NCI-H1092 (cell line): ENCODE measurements at regions not wholly inside any gene's neighbourhood (a gene's known extent, or its start where the extent isn't known, plus 50 kb on each side); places are given as distances from the start of the nearest gene placed in this dataset.

ENCODE experiments used
- DNase-seq: peaks from one replicate; lab custom pipeline; 2025; lab: John Stamatoyannopoulos, UW

DNA sequence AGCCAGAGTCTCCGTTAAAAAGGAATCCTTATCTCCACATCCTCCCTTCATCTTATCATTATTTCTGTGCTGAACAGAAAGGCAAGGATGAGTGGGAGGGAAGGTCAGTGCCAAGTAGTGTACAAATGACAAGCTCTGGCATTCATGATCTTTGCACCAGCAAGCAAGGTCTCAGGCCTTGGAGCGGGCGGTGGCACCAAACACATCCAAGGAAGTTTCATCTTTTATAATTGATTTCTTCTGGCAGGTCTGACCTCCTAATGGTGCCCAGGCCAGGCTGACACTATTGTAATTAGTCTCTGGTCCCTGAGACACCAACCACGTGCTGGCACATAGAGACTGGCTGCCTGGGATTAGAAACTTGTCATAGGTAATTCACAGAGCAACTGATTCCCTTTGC lies 336.6 kb downstream of the EN1 start:
- DNase-seq, result no peak

DNA sequence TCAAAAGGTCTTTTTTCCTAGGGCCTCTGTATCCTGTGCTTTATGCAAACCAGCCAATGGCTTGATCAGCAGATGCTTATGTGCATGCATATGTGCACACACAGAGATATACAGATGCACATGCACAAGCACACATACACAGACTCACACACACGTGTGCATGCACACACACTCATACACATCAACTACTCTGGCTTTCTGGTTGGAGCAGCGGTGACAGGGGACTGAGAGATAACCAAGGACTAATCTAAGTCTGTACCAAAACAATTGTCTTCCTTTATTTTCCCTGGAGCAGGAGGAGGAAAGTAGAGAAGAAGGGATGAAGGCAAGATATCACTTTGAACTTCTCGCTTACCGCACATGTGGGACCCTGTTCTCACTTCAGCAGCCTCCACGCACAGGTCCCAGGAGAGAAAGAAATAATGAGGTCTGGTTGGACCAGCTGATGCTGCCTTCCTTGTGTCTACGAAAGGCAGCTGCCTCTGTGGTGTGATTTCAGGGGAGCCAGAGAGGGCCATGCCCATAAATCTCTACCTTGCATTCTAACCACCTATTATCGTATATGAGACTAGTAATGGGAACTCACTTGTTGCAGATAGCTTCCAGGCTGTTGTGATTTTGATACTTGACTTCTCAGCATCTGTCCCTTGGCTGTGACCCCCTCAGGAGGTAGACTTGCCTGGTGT lies 338.0 kb downstream of the EN1 start:
- DNase-seq, result no peak

DNA sequence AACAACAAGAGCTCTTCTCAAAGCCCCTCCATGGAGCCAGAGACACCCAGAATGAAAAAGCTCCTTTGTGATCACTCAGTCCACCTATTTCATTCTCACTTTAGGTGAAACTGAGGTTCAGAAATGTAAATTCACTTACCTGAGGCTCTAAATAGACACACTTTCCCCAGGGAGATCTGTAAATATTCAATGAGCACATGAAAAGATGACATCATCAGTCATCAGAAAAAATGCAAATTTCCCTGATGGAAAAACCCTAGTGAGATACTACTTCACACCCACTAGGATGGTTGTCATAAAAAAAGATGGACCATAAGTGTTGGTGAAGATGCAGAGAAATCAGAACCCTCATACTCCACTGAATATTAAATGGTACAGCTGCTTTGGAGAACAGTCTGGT lies 339.2 kb downstream of the EN1 start:
- no peak for DNase-seq

DNA sequence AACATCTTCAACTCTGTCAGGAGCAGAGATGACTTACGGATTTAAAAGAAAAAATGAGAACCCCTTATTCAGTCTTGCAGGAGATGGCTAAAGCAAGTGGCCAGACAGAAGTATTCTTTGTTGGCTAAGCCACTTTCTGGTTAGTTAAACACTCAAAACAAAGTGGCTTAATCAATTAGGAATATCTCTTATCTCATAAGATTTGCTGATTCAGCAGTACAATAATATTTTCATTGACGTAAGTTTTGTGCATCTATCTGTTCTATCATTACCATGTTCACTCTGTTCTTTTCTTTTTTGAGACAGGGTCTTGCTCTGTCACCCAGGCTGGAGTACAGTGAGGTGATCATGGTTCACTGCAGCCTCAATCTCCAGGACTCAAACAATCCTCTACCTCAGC lies 342.0 kb downstream of the EN1 start:
- no peak for DNase-seq

DNA sequence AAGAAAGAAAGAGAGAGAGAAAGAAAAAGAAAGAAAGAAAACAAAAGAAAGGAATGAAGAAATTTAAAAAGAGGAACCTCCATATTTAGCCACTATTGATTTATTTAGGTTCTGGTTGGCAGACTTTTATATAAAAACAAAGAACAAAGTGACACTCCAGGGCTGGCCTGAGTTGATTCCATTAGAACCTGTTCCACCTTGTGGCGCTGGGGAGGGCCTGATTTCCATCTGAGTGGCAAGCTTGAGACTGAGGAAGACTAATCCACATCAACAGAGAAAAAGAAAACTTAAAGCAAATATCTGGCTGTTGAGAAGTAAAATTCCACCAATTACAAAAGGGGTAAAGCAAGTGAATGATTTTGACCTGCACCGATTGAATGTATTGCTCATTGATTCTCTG lies 345.3 kb downstream of the EN1 start:
- no peak for DNase-seq

DNA sequence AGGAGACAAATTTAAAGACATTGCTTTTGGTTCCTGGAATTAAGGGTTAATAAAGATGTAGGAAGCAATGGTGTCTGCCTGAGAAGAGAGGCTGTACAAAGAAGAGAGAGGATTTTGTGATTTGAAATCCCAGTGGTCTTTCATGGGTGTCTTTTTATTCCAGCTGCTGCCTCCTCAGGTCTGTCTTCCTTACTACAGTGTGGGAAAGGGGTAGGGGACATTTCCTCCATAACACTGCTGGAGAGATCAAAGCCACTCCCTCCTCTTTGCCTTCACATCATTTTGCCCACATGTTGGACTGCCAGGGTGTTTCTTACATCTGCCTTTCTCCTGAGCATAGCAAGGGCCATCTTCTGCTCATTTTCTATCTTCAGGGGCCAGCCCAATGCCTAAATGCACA lies 348.5 kb downstream of the EN1 start:
- DNase-seq, result no peak

DNA sequence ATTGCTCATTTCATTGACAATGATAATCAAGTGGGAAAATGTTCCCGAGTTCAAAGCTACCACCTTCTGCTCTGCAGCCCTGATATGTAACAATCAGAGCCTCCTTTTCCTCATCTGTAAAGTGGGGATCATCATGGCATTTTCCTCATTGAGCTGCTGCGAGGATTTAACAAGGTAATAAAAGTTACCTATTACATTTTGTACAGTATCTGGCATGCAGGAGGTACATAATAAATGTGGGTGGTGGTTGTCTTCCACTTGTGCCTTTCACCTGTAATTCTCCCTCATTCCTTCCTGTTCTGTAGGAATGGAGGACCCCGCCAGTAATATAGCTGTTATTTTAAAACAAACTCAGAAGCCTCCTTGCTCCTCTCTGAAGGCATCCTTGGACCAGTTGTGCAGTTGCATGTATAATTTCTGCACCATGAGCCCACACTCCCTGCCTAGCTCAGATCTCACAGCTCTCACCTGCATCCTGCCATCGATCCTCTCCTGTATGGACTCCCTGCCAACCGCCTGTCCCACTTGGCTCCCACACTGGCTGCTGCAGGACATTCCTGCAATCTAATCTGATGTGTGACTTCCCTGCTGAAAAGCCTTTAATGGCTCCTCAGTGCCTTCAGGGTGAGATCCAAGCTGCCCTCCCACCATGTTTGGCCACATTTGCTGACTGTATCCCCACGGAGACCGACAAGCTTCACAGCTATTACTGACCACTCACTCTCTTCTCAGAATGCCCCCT lies 350.4 kb downstream of the EN1 start:
- no peak for DNase-seq

DNA sequence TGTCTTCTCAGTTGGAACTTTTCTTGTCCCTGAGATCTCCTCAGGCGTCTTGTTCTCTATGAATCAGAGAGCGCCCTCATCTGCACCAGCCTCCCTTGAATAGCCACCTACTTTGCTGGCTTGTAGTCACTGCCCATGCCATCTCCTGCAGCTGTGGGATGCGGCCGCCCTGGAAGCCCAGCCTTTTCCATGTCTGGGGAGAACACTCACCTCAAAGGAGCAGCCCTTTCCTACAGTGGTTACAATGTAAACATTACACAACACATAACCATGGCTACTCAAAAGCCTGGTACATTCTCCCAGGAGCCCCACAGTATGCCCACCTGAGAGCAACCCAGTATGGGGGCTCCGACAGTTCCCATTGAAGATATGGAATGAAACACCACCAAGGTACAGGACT lies 351.0 kb downstream of the EN1 start:
- no peak for DNase-seq

DNA sequence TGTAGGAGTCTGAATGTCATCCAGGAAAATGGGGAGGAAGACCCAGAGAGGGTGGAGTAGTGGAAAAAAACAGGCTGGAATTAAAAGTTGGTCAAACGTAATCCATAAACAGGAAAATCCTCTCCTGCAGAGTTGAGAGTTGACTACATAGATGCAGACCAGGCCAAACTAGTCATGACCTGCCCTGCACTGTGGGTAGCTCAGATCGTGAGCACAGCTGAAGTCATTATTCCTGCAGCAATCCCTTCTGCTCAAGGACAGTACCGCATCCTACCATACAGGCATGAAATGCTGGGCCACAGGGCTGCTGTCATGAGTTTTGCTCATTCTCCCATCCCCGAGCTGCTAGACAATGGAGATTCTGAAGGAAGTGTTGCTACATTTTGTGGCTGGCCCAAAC lies 352.2 kb downstream of the EN1 start:
- DNase-seq, result no peak

DNA sequence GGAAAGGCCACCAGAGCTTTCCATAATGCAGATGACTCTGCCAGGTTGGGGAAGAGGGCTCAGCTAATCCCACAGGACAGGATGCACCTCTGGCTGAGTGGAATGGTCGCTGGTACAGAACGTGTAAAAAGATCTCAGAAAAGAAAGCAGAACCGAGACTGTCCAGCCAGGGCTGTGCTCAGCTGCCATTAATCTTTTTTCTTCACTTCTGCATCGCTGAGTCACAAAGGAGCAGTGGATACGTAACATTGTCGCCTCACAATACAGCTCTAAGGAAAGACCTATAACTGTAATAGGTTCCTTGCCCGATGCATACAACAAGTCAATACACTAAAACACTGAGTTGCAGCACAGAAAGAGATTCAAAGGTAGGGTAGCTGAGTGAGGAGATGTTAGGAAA lies 354.2 kb downstream of the EN1 start:
- no peak for DNase-seq

DNA sequence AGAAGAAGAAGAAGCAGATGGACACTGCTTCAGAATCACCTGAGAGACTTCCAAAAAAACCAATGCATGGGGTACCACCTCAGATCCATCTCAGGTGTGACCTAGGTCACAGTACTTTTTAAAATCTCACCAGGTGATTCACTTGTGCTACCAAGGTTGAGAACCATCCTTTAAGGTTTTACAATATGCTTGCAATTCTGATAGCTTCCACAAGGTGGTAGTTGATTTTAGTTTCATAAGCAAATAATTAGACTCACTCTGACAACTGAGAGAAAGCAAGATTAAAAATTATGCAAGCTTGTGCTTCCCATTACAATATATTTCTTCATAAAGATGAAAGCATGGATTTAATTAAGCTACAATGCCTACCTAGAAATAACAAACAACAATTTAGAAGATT lies 355.1 kb downstream of the EN1 start:
- DNase-seq, result no peak

DNA sequence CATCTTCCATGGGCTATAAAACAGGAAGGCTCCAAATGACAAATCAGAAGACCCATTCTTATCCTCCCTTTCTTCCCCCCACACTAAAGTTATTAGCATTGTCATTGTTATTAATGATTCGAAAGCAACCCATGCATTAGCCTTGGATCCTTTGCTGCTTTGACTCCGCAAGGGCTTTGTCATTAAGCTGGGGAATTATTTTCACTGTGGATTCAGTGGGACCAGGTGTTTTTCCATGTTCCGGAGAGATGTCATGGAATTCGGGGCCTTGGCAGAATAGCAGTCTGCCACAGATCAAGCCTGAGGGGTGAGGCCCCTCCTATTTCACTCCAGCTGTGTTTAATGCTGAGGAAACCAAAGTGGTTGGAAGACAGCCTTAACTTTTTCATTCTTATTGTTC lies 357.1 kb downstream of the EN1 start:
- DNase-seq, result no peak

DNA sequence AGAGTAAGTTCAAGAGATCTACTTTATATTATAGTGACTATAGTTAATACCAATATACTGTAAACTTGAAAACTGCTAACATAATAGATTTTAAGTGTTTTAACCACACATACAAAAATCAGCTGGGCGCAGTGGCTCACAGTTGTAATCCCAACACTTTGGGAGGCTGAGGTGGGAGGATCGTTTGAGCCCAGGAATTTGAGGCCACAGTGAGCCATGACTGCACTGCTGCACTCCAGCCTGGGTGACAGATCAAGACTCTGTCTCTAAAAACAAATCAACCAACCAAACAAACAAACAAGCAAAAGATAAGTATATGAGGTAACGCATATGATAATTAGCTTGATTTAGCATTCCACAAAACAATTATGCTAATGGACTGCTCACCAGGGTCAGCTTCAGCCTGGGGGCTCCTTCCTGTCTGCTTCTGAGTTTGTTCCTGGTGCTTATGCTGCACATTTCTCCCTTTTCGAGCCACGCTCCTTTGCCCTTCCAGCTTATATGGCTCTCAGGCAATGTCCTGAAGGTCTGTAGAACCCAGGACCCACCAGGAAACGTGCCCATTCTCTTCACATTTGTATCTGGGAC lies 357.6 kb downstream of the EN1 start:
- no peak for DNase-seq

DNA sequence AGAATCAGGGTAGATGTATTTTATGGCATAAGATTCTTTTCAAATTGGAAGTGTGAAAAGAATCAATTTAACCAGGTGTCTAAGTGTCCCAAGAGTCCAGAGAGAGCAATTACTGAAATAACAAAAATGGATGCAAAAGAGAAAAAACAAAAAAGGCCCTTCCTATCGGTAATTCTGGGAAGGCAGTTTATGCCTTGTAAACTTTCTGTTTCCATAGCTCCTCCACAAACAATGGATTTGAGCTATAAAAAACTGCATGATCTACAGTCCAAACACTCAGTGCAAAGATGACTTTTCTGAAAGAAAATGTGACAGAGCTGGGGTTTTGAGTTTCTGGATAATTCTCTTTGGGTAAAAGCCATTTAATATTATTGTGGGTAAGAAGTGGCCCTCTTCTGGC lies 366.1 kb downstream of the EN1 start:
- DNase-seq, result no peak

DNA sequence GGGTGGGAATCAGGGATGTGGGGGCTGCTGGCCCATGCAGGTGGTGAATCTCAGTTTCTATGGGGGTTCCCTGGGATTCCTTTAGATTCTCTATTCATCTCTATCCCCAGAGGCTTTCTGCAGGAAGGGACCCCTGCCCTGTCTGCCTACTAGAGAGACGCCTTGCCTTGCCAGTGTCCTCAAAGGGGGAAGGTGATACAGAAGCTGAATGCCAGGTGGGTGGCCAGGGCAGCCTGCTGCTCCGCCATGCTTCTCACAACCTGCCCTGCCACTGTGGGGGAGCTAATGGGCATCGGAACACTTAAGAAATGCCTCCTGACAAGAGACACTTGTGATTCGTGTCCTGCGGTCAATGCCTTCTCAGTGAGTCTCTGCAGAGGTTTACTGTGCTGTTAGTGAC lies 368.4 kb downstream of the EN1 start:
- no peak for DNase-seq

DNA sequence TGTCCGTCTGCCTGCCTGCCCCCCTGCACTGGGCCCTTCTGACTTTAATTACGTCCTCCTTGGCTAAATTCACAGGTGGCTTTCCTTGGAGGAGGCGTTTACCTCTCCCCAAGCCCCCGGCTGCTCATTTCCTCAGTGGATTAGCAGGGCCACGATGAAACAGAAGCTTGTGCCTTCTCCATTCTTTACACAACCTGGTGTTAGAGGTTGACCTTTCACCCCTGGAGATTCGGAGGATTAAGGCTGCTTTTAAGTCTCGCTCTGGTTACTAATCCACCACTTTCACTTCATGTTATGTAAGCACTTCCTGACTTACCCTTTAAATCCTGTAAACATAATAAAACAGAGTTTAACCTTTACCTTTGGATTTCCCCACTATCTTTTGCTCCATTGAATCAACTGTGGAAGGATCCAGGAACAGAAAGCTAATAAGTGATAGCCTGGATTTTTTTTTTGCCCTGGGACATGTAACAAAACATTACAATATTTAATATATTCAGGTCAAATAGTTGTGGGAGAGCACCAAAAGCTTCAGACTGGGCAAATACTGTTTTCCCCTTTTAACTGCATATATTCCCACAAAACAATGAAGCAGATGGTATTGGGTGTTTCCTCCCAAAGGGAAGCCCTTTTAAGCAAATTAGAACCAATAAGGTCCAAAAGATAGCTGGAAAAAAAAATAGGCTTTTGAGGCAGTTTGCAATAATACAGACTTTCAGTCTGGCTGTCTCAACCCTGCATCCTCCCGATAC lies 370.2 kb downstream of the EN1 start:
- DNase-seq, result no peak

DNA sequence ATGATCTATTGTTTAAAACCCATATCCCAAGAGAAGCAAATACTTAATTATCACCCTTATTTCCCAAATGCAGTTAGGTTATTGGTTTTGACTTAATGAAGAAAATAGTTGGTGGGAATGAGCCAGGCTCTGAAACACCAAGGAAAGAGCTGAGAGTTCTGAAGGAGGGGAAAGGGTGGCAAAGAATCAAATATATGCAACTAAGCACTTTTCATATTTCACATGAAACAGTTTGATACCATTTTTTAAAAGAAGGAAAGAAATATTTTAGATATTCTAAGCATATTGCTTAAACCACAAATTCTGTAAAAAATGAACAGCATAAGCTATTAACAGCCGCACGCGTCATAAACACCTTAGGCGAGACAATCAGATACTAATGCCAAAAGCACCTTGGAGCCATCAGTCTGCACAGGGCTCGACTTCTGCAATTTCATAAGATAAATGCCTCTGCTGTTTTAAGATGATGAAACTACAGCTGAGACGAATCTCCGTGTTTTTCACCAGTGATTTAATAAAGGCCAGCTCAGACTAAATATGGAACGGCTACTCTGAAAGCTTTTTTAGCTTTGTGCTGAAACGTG lies 371.7 kb downstream of the EN1 start:
- no peak for DNase-seq

DNA sequence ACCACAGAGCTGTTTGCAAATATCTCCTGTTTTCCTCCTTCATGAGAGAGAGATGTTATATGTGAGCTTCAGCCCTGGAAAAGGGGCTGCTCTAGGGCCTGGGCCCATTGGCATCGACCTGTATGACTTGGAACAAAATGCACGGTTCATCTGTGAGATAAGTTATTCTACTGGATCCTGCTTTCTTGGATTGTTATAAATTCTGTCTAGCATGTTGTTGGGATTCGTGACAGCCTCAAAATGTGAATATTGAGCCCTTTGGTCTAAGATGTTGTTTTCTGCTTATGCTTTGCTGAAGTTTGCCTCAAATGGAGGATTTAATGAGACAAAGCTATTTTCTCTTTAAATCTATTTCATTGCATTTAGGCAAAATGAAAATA lies 372.9 kb downstream of the EN1 start:
- no peak for DNase-seq

DNA sequence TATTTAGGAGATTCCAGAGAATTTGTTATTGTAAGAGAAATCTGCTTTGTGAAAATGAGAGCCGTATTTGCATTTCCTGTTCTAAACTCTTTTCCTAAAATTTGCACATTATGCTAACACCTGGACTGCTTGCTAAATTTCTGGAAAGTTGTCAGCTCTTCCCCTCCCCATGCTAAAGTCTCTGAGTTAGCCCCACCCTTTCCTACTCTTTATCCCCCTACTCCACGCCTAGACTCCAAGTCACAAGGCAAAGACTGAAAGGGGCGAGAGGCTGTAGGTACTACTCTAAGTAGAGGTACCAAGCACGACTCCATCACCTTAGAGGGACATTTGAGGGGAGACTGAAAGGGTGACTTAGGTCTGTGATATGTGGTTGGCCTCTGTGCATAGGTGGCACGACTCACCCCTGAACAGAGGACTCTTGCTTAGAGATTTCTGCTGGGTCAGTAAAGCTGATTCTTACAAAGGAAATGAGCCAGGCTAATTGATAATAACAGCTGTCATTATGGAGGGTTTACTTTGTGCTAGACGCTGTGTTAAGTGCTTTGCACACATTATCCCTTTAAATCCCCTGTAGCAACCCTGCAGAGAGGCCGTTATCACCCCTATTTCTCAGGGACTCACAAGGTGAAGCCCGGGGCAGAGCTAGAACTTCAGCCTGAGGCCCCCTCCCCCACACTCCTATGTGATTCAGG lies 373.5 kb downstream of the EN1 start:
- DNase-seq, result peak; percentile 4

DNA sequence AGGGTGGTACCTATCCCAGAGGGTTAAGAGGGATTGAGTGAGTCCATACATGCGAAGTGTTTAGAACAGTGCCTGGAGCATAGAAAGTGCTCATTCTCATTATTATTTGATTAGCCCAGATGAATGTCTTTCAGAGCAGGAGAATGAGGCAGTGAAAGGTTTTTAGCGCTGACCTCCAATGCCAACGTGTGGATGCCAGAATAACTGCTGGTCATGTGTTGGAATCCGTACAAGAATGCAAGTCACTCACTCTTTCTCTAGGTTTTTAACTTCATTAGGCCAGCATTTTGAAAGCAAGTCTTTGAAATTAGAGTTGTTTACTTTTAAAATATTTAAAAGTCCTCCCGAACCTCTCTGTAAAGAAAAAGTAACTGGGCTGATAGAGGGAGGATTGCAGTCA lies 374.2 kb downstream of the EN1 start:
- no peak for DNase-seq

DNA sequence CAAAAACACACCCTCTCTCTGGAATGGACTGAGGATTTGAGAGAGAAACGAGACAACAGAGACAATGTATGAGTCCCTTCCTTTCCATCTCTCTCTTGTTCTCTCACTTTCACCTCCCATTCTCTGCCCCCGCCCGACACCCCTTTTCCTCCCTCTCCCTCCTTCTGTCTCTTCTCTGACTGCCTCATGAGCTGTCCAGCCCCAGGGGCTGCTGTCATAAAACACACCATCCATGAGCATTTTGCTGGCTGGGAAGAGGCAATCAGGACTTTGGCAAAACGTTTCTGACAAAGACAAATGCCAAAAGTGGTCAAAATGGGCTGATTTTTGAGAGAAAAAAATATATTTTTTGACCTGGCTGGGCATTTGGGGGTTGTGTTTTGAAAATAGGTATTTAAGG lies 377.2 kb downstream of the EN1 start:
- no peak for DNase-seq

DNA sequence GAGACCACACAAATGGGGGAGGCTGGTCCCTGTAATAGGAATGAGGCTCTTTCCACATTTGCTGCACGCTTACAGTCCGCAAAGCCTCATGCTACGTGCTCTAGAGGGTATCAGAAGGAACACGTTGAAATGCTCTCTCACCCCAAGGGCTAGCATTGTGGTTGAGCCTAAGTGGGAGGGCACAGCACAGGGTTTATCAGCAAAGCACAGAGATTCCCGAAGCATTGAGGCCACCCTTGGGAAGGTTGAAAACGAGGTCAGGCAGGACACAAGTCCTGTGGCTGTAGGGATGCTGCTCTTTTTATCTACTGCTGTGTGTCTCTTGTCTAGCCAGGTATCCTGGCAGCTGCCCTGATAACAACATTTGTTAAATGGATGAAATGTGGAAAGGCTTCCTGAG lies 378.3 kb downstream of the EN1 start:
- no peak for DNase-seq
